ENCODE measurements at regions not wholly inside any gene's neighbourhood (a gene's known extent, or its start where the extent isn't known, plus 50 kb on each side); places are given as distances from the start of the nearest gene placed in this dataset.
A peak's percentile ranks its signal among the peaks of the same experiment; 100 is the strongest.

DNA sequence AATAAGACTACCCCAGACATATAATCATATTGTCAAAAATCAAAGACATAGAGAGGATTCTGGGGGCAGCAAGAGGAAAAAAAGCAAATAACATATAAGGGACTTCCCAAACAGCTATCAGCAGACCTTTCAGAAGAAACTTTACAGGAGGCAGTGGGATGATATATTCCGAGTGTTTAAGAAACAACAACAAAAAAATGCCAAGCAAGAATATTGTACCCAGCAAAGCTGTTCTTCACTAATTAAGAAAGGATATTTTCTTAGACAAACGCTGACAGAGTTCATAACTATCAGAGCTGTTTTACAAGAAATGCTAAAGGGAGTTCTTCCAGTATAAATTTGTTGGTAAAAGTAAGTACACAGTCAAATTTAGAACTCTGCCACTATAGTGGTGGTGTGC lies 243.3 kb upstream of the AFDN start:
- no peak for DNase-seq

GRCh38 chr6:167588181-167588919 lies 238.4 kb upstream of the AFDN start:
- DNase-seq = peak; percentile 61

DNA sequence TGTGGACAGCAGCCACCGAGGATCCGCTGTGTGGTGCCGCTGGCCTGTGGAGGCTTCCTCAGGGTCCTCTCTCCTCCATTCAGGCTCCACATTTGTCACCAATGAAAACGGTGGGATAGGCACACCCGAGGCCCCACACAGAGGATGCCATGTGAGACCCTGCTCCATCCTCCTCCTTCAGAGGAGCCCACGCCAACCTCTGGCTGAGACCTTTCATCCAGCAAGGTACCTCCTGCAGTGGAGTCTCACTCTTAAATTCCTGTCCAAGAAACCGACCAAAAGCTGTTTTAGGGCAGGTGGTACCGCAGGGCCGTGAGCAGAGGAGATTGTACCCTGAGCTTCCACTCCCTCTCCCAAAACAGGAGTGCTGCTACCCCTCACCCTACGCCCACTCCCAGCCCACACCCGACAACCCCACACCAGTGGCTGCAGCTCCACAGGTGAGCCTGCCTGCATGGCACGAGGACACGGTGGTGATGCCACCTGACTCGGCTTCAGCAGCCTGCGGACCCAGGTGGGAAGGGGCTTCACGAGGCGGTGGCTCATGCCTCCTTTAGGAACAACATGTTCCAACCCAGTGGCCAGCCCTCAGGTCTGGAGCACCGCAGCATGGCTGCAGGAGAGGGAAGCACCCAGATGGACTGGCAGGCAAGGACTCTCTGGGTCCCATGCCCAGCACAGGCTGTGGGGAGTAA lies 237.6 kb upstream of the AFDN start:
- DNase-seq = no peak

DNA sequence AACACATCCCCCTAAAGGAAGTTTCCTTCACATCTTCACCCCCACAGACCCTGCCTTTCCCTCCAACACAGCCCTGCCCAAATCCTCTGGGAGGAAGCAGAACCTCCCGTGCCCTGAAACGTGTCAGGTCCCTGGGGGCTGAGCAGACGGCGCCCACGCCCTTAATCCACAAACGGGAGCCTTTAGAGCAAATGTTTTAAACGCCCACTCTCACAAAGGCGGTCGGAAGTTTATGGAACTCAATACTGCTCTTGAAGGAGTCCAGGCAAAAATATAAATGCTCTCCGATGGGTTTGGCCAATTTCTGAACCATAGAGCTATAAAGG lies 237.1 kb upstream of the AFDN start:
- DNase-seq = no peak

DNA sequence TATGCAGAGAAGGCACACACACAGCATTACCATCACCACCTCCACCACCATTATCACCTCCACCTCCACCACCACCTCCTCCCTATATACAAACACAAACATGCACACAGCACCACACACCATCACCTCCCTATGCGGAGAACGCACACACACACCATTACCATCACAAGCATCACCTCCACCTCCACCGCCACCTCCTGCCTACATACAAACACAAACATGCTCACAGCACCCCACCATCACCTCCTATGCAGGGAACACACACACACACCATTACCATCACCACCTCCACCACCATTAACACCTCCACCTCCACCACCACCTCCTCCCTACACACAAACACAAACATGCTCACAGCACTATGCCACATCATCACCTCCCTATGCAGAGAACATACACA lies 236.5 kb upstream of the AFDN start:
- DNase-seq = no peak
